ENCODE measurements at regions not wholly inside any gene's neighbourhood (a gene's known extent, or its start where the extent isn't known, plus 50 kb on each side); places are given as distances from the start of the nearest gene placed in this dataset.

GRCh38 chr18:69143084-69143483 lies 257.6 kb upstream of the DOK6 start:
- H3K27me3 ChIP-seq (replicated peaks; ENCODE audit: insufficient read depth, low read length), result no peaks in the 10 kb centered on the region
- no peaks in the 10 kb centered on the region for H3K79me2 ChIP-seq (ENCODE audit: low read length)
- H3K4me2 ChIP-seq (ENCODE audit: low read depth, low read length), result no peak overlapping the region
- no peaks in the 10 kb centered on the region for H3F3A ChIP-seq (ENCODE audit: insufficient read depth, low read length)
- H3K36me3 ChIP-seq (replicated peaks; ENCODE audit: insufficient read depth, low read length), result no peaks in the 10 kb centered on the region
- no peaks in the 10 kb centered on the region for H4K20me1 ChIP-seq (ENCODE audit: insufficient read depth, low read length)
- no peak overlapping the region for H3K27ac ChIP-seq (ENCODE audit: low read length)
- no peak overlapping the region for H2AFZ ChIP-seq (ENCODE audit: low read length)
- H3K4me1 ChIP-seq (ENCODE audit: low read length), result no peaks in the 10 kb centered on the region
- no peaks in the 10 kb centered on the region for H3K9me3 ChIP-seq (replicated peaks; ENCODE audit: insufficient read depth, low read length)
- TF ChIP-seq EZH2 (optimal IDR thresholded peaks at IDR 0.05; ENCODE audit: low read depth, low read length) (no peak), CTCF (IDR thresholded peaks at IDR 0.05; ENCODE audit: low read length) (no peak), EZH2phosphoT487 (IDR thresholded peaks at IDR 0.05; ENCODE audit: low read length) (no peak)
- DNase-seq, result no peak
- H3K9ac ChIP-seq (ENCODE audit: low read length), result no peak overlapping the region
- no peak overlapping the region for H3K4me3 ChIP-seq (ENCODE audit: low read length)
- no peaks in the 10 kb centered on the region for H3K9me2 ChIP-seq (replicated peaks; ENCODE audit: insufficient read depth, low read length)

GRCh38 chr18:69152436-69152835 lies 248.3 kb upstream of the DOK6 start:
- Histone ChIP-seq H3K4me2 (ENCODE audit: low read depth, low read length) (no peak overlapping the region), H3K36me3 (replicated peaks; ENCODE audit: insufficient read depth, low read length) (no peaks in the 10 kb centered on the region), H3K27me3 (replicated peaks; ENCODE audit: insufficient read depth, low read length) (no peaks in the 10 kb centered on the region), H3K27ac (ENCODE audit: low read length) (no peak overlapping the region), H3K9ac (ENCODE audit: low read length) (no peak overlapping the region), H3K4me3 (ENCODE audit: low read length) (no peak overlapping the region), H4K20me1 (ENCODE audit: insufficient read depth, low read length) (no peaks in the 10 kb centered on the region), H3K4me1 (ENCODE audit: low read length) (no peaks in the 10 kb centered on the region), H2AFZ (ENCODE audit: low read length) (no peak overlapping the region), H3F3A (ENCODE audit: insufficient read depth, low read length) (no peaks in the 10 kb centered on the region), H3K79me2 (ENCODE audit: low read length) (no peaks in the 10 kb centered on the region), H3K9me2 (replicated peaks; ENCODE audit: insufficient read depth, low read length) (no peaks in the 10 kb centered on the region), H3K9me3 (replicated peaks; ENCODE audit: insufficient read depth, low read length) (no peaks in the 10 kb centered on the region)
- DNase-seq, result no peak
- TF ChIP-seq CTCF (IDR thresholded peaks at IDR 0.05; ENCODE audit: low read length) (no peak), EZH2phosphoT487 (IDR thresholded peaks at IDR 0.05; ENCODE audit: low read length) (no peak), EZH2 (optimal IDR thresholded peaks at IDR 0.05; ENCODE audit: low read depth, low read length) (no peak)

DNA sequence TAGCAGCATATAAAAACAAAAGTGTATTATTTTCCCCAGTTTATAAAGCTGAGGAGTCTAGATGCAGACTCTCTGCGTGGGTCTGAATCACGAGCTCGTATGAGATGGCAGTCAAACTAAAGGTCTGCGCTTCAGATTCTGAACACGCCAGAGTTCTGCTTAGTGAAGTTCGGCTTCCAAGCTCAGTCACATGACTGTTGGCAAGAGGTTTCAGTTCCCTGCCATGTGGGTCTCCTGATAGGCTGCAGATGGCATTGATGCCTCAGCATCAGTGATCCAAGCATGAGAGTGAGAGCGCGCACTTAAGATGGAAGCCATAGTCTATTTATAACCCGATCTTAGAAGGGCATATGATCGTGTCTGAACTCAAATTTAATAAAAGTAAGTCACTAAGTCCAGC lies 242.8 kb upstream of the DOK6 start:
- Histone ChIP-seq H3K27ac (ENCODE audit: low read length) (no peak overlapping the region), H3K79me2 (ENCODE audit: low read length) (no peaks in the 10 kb centered on the region), H3K27me3 (replicated peaks; ENCODE audit: insufficient read depth, low read length) (no peaks in the 10 kb centered on the region), H3K9me3 (replicated peaks; ENCODE audit: insufficient read depth, low read length) (no peaks in the 10 kb centered on the region), H2AFZ (ENCODE audit: low read length) (no peak overlapping the region), H3K9ac (ENCODE audit: low read length) (no peak overlapping the region), H3F3A (ENCODE audit: insufficient read depth, low read length) (no peaks in the 10 kb centered on the region), H4K20me1 (ENCODE audit: insufficient read depth, low read length) (no peaks in the 10 kb centered on the region), H3K36me3 (replicated peaks; ENCODE audit: insufficient read depth, low read length) (no peaks in the 10 kb centered on the region), H3K4me3 (ENCODE audit: low read length) (no peak overlapping the region), H3K9me2 (replicated peaks; ENCODE audit: insufficient read depth, low read length) (no peaks in the 10 kb centered on the region), H3K4me1 (ENCODE audit: low read length) (no peaks in the 10 kb centered on the region), H3K4me2 (ENCODE audit: low read depth, low read length) (no peak overlapping the region)
- DNase-seq, result no peak
- TF ChIP-seq EZH2phosphoT487 (IDR thresholded peaks at IDR 0.05; ENCODE audit: low read length) (no peak), CTCF (IDR thresholded peaks at IDR 0.05; ENCODE audit: low read length) (no peak), EZH2 (optimal IDR thresholded peaks at IDR 0.05; ENCODE audit: low read depth, low read length) (no peak)
